Stimulated activated CD8-positive, alpha-beta memory T cell treated with anti-CD3 and anti-CD28 coated beads, Interleukin-12 subunit alpha, Interleukin-12 subunit beta, amount 100 ng/mL, for 1 hour (primary cell): ENCODE measurements at regions not wholly inside any gene's neighbourhood (a gene's known extent, or its start where the extent isn't known, plus 50 kb on each side); places are given as distances from the start of the nearest gene placed in this dataset.

Experiments
- DNase-seq: peaks from one replicate; pipeline ENCODE4 v3.0.0-alpha.2; 2020; ENCODE audit warnings: low read depth

DNA sequence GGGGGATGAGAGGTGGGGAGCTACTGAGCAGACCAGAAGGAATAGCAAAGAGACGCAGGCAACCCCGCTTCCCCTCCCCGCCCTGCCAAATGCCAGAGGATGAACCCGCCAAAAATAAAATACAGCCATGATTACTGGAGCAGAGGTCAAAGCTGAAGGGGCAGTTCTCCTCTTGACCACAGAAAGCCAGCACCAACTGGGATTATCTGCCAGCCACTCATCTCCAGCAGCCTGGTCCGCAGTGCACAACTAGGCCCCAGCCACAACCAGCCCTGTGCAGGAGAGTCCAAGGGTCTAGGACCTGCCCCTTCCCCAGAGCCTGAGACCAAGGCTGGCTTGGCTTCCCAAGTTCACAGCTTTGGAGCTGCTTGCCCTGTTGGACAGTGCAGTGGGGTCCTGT lies 67.4 kb upstream of the BCOR start:
- no peak for DNase-seq

DNA sequence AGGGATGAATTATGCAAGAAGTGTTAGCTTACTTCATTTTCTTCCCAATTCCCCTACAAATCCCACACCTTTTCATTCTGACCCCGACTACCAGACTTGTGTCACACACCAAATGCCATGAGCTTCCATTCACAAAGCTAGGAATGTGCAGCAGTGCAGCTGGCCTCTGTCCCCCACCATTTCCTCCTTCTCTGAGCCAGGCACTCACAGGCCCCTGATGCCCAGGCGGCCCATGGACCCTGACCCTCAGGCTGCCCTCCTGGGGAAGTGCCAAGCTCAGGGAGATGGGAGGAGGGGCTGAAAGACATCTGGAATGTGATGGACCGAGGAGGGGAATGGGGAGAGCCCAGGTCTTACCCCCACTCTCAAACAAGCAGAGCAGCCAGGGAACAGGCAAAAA lies 67.0 kb upstream of the BCOR start:
- DNase-seq = no peak

GRCh38 chrX:40158036-40158706 lies 60.4 kb upstream of the BCOR start:
- DNase-seq = no peak

GRCh38 chrX:40157228-40158035 lies 59.7 kb upstream of the BCOR start:
- no peak for DNase-seq

- DNase-seq = no peak
Measured at GRCh38 chrX:40156470-40157227, 58.9 kb upstream of the BCOR start.

DNA sequence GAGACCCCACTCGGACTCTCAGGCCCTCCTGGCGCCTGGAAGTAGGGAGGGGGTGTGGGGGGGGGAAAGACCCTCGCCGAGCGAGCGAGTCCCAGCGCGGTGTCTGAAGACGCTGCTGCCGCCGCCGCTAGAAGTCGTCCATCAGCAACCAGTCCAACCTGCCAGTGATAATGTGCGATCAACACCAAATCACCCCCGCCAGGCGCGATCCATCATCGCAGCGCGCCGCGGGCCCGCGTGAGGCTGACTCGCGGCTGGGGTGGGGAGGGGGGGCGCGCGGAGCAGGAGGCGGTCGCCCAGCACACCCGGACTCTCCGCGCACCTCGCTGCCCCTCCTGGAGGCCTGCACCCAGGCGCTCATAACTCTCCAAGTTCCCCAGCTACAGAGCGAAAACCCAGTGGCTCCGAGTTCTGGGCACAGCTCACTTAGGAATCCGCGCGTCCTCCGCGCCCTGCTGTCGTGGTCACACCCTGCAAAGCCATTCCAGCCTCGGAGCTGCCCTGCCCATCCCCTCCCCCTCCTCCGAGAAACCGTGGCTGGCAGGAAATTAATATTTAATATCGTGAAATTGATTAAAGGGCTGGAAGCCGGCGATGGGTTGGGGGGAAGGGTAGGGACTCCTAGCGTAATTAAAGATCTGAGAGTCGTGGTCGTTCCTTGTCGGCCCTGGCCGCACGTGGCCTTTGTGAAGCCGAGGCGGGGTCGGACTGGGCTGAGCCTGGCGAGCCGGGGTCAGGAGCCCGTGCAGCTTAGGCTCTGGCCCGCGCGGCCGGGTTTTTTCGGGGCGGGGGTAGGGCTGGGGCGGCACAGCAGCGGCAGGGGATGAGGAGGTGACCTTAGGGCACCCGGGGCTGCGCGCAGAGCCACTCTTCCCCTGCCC lies 58.1 kb upstream of the BCOR start:
- no peak for DNase-seq

GRCh38 chrX:40154853-40155588 lies 57.3 kb upstream of the BCOR start:
- no peak for DNase-seq

GRCh38 chrX:40154250-40154852 lies 56.6 kb upstream of the BCOR start:
- no peak for DNase-seq

- DNase-seq = no peak
Measured at GRCh38 chrX:40153345-40154249, 55.8 kb upstream of the BCOR start.

DNA sequence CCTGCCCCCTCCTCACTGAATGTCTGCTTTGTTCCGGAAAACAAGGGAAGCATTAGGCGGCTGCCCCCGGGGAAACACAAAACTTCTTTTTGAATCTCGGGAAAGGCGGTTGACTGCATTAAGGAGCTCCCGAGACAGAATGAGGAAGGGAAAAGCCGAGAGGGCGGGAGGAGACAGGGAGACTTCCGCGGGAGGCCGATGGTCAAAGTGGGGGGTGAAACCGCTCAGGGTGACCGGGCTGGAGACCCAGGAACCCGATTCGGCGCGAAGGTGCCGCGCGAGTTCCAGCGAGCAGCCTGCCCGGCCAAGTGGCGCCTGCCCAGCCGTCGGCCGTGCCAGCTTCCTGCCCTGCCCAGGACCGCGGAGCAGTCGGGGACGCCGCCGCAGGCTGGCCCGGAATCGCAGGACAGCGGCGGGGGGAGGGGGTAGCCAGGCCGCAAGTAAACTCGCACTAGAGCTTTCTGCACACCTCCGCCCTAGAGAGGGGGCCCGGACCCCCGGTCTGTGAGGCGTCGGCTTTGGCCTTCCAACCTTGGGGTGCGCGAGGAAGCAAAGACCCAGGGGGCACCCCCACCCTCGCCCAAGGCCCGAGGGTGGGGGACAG lies 55.1 kb upstream of the BCOR start:
- no peak for DNase-seq

DNA sequence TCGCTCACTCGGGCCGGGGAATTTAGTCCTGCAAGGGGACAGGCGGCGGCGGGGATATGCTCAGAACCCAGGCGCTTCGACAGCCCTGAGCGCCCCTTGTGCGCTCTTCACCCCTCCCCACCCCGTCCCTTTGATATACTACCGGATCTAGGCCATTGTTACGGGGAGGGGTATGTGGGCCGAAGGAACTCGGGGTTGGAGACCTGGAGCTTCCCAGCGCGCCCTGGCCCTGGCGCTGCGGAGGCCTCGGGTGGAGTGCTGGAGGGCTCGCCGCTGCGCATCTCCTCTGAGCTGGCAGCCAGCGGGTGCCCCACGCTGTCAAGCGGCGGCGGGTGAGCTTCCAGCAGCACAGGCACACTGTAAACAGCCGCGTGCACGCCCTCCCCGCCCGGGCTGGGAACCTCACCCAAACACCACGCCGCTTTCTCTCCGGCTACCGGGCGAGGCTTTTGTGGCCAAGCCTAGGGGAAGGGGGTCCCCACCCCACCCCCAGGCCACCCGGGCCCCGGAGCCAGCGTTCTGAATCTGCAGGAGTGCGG lies 54.5 kb upstream of the BCOR start:
- no peak for DNase-seq

DNA sequence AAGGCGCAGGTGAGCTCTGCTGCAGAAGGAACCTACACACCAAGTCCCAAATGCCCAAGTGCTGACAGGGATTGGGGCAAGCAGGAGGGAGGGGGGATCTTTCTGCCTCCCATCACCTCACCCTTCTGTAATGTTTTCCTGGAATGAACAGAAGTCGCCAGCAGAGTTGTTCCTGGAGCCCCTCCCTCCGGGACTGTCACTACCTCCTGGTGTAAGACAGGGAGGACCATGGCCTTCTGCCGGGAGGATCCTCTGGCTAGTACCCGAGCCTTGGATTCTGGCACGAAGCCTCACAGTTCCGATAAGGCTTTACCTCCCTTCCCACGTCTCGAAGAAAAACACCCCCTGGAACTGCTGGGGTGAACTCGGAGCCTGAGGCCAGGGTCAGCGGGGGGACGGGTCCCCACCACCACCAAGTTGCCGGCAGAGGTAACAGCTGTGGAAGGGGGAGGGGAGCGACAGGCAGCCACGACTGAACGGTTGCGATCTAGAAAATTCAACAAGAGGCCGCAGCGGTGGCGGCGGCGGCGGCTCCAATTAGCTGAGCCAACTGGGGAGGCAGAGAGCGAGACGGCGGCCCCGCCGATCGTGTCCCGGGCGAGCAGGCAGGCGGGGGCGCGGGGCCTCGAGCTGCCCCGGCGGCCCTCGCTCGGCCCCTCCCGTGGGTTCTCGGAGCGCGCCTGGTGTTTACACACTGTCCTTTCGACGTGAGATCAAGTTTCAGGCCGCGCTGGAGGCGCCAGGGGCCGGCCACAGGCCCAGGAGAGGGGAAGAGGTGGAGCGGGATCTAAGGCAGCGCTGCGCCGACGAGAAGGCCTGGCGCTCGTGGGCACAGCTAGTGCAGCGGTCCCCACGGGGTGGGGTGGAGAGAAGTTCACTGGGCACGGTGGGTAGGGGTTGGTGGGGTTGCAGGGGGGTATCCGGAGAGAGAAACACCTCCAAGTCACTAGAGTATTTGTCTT lies 53.7 kb upstream of the BCOR start:
- no peak for DNase-seq

- no peak for DNase-seq
Measured at GRCh38 chrX:40150503-40150902, 52.7 kb upstream of the BCOR start.

DNA sequence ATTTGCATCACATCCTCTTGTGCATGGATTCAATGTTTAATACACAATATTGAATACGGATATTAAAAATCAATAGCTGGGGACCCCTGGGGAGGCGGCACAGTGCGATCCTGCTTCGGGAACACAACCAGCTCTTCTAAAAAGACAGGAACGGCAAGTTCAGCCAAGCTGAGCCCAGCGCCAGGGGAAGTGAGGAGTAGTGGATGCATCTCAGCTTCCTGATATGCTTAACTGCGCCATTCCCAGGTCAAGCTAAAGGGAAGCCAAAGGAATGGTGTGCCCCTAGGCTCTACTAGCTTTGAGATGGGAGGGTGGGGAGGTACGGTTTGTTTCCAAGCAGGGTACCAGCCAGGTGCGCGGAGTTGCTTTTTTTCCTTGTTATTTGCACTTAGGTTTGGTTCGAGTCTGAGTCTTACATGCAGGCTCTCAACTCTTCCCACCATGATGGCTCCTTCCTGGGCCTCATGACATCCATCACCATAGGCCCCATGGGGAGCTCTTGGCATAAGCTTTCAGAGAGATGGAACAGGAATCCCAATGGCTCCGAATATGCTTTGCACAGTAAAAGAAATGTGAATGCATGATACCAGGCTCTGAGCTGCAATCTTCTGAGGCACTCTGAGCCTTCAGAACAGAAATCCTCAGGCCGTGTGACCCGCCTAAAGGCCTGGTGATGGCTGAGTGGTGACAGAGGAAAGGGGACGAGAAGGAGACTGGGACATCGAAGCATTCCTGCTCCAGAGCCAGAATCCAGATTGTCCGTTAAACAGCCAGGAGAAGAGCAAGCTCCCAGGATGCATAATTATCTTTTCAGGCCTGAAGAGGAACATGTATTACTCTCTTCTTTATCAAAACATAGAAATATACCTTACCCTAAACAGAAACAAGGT lies 51.8 kb upstream of the BCOR start:
- no peak for DNase-seq

DNA sequence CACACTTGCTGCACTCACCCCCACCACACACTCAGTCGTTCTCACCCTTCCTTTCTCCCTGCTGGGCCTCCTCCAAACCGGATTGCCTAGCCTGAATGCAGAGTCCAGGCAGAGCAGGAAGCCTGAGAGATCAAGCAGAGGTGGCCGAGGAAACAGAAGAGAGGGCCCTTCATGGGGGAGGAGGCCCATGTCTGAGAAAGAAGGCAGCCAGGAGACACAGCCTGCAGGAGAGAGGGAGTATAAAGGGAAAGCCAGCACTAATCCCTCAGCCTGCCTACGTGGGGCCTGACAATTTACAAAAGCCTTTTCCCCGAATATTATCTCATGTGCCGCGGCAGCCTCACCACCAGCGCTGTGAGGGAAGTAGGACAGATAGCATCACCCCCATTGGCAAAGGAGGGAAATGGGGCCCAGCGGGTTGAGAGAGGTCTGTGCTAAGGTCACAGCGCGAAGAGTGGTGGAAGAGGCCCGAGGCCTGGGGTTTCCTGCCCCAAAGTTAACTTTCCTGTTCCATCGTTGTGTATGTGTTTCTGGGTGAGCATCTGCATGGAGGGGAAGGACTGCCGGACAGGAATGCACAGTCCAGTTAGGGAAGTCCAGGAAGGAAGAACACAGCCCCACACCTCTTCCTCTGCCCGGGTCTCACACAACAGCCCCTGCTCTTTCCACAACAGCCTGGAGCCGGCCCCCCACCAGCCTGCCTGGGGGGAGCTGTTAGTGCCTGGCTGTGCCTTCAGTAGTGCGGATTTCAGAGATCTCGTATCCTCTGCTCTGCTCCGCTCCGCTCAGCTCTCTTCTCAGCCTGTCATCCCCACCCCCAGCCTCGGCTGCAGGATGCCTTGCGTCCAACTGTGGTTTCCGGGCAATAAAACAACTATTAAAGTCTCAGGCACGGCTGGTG lies 50.9 kb upstream of the BCOR start:
- no peak for DNase-seq

GRCh38 chrX:40147971-40148370 lies 50.2 kb upstream of the BCOR start:
- no peak for DNase-seq
